OCI-M1 (cell line): ENCODE measurements at regions not wholly inside any gene's neighbourhood (a gene's known extent, or its start where the extent isn't known, plus 50 kb on each side); places are given as distances from the start of the nearest gene placed in this dataset.

Experiments
- DNase-seq: peaks from one replicate; lab custom pipeline; 2025; lab: John Stamatoyannopoulos, UW

GRCh38 chr3:177934001-177934891 is 602.0 kb upstream of the KCNMB2 start:
- DNase-seq, result peak; percentile 15

GRCh38 chr3:177935047-177935446 is 601.2 kb upstream of the KCNMB2 start:
- peak; percentile 31 for DNase-seq

GRCh38 chr3:177936721-177937120 is 599.5 kb upstream of the KCNMB2 start:
- DNase-seq, result no peak

GRCh38 chr3:177942911-177943310 is 593.3 kb upstream of the KCNMB2 start:
- DNase-seq, result no peak

- DNase-seq, result peak; percentile 74
These were observed 592.0 kb upstream of the KCNMB2 start for GRCh38 chr3:177944228-177944661.

DNA sequence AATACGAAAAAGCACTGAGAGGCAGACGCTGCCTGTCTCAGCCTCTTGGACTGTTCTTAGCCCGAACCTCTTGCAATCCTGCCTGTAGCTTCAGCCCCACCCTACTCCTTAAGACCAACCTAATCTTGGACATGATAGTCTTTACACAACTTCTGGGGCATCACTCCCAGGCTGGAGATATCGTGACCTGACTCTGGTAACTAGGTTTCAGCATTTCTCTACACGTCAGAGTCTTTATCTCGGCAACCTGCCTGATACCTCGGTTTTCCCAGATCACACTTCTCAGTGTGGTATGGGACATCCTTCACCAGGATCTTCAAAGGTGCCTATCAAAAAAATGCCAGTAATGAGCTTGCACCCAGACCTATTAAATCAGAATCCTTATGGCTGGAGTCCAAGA is 590.2 kb upstream of the KCNMB2 start:
- DNase-seq, result no peak

GRCh38 chr3:177946497-177946896 is 589.7 kb upstream of the KCNMB2 start:
- DNase-seq, result no peak

DNA sequence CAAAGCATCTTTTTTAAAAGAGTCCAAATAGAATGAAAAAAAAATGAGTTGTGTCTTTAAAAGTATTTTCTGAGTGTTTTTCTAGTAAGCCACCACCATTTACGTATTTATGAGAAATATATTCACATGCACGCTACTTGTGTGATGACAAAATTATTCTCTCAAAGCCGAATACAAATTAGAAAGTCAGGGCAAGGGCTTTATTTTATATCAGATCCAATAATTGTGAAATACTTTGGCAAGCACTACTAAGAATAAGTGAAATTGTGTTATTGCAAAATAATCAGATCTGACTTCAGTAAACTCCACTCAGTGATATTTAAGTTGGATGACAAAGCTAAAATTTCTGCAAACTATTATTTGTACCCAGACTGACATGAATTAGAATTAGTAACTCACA is 589.3 kb upstream of the KCNMB2 start:
- no peak for DNase-seq

DNA sequence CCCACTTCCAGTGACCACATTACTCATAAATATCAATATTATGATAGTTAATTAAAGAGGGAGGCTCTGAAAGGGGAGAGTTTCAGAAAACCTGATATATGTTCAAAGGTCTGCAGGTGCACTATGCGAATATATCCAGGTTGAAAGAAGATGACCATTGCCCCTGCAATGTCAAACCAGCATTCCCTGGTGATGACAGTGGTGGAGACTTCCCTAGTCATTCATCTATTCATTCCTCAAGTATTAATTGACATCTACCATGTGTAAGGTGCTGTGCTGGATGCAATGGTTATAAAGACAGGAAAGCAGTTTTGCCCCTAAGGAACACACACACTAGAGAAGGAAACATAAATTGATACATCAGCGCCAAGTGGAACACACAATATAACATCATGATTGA is 588.3 kb upstream of the KCNMB2 start:
- DNase-seq, result no peak

- DNase-seq, result no peak
These were observed 587.4 kb upstream of the KCNMB2 start for GRCh38 chr3:177948716-177949425.

DNA sequence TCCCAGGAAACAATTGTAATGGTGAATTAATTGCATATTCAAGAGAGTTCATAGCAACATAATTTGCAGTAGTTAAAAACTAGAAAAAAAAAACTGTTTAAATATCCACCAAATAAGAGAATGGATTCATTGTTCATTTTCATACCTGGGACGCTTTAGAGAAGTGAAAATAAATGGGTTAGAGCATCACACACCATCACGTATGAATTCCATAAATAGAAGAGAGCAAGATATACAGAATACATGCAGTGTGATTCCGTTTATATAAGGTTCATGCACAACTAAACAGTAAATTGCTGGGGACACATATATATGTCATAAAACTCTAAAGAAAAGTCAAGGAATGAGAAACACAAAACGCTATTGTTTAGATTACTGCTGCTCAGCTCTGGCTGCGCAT is 577.0 kb upstream of the KCNMB2 start:
- no peak for DNase-seq

DNA sequence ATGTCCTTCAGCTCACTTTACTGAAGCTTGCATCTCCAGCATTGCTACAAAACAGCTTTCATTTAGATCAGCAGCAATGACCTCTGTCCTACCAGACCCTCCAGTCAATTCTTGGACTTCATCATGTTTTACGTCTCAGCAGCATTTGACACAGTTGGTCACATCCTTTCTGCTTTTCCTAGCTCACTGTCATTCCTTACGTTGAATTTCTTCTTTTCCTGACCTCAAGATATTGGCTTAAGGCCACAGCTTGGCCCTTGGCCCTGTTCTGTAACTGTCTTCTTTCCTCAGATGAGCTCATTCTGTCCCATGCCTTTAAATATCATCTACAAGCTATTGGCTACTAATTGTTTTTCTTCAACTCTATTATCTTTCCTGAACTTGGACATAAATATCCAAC is 576.2 kb upstream of the KCNMB2 start:
- DNase-seq, result no peak

DNA sequence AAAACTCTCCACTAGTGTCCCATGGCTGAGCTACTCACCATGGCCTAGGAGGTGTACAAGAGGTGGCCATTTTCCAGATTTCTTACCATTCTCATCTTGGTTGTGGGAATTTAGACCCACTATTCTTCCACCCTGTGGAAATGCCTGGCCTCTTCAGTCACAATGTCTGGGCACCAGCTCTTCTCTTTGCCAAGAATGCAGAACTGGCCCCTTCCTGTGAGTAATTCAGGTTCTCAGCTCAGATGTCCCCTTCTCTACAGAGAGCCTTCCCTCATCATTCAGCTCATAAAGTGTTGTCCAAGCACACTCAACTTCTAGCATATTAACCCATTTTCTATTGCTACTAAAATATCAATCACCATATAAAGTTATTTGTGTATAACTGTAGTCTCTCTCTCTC is 575.5 kb upstream of the KCNMB2 start:
- DNase-seq, result no peak

- DNase-seq, result no peak
These were observed 574.5 kb upstream of the KCNMB2 start for GRCh38 chr3:177961784-177962183.

- no peak for DNase-seq
These were observed 569.7 kb upstream of the KCNMB2 start for GRCh38 chr3:177966493-177966892.

- no peak for DNase-seq
These were observed 567.3 kb upstream of the KCNMB2 start for GRCh38 chr3:177968891-177969290.

DNA sequence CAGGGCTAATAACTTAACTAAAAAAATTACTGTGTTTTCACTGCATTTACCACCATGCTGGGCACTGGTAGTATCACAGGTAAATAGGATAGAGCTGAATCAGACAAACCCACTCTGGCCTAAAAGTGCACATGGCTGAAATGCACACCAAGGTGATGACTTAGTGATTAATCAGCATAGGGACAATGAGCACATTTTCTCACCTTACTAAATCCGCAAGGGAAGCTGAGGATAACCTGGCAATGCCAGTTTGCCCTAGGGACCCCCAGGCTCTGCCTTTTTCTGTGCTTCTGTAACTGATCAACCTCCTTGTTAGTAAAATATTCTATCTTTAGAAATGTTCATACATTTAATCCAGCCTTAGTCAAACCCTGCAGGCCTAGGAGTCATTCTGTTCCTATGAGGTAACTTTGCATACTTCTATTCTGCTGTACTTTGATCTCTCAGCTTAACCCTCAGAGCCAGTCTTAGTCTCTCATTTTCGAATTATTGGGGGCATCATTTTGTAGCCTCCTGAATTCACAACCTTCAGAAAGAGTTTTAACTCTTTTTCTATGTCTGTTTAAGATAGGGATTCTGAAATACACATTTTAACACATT is 562.9 kb upstream of the KCNMB2 start:
- no peak for DNase-seq

GRCh38 chr3:177976241-177976640 is 560.0 kb upstream of the KCNMB2 start:
- no peak for DNase-seq

GRCh38 chr3:177976866-177977265 is 559.4 kb upstream of the KCNMB2 start:
- DNase-seq, result no peak

DNA sequence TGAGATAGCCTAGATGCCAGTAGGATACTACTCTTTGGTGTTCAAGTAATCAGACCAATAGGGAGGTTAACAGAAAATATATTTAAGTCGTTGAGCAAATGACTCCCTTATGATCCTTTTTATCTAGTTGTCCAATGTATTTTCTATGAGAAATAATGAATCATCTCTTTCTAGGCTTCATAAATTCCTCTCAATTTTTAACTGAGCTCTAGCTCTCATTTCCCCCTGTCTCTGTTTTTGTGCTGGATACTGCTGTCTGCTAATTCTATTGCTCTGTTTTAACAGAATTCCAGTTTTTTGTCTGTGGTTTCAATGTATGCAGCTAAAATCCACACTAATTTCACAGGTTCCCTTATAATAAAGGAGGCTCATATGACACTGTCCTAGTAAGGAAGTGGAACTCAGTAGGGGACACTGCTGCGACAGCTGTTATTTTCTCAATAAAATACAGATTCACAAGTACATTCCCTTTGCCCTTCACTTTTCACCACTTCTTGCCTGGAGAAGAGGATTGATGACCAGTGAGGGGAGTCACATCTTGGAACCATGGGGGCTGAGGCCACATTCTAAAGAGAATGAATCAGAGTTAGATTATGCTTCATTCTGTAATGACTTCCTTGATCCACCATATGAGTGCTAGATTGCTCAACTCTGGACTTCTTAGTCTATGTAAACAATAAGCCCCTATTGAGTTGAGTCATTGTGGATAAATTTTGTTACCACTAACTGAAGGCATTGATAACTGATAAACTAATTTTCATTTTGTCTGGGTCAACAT is 558.7 kb upstream of the KCNMB2 start:
- peak; percentile 5 for DNase-seq

DNA sequence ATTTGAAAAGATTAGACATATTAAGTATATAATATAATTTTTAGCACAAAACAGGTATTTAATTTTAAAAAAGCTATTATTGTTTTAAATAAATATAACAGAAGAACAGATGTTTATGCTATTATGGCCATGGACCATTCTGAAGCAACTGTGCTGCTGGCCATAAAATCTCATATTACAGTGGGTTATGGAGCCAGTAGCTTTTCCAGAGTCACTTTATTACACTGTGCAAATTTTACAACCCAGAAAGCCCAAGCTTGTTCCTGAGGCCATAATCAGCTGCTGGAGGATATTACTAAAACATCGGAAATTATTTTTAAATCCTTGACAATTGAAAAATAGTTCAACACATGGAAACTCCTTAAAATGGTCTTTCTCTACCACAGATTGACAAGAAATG is 557.3 kb upstream of the KCNMB2 start:
- no peak for DNase-seq

- DNase-seq, result no peak
These were observed 556.5 kb upstream of the KCNMB2 start for GRCh38 chr3:177979703-177980102.
